A673 (cell line): ENCODE measurements at regions not wholly inside any gene's neighbourhood (a gene's known extent, or its start where the extent isn't known, plus 50 kb on each side); places are given as distances from the start of the nearest gene placed in this dataset.

Experiments used
- EZH2 ChIP-seq: fragments of 200-600 bp; sonication (generic); IDR thresholded peaks from 2 replicates; pipeline ENCODE4 v1.6.1; 2017; ENCODE audit warnings: borderline replicate concordance, low read depth, mild to moderate bottlenecking, mixed read lengths, antibody characterized with exemption, low read length; ENCODE audit not compliant: poor library complexity, severe bottlenecking
- TF ChIP-seq, protein P1 (sequence below): fragments of 300-800, 200-600 bp; sonication (generic); conservative IDR thresholded peaks from 2 replicates; pipeline ENCODE4 v1.5.1; 2017; ENCODE audit warnings: low read depth, mild to moderate bottlenecking, antibody characterized with exemption, low read length, moderate library complexity, mixed read lengths

DNA sequence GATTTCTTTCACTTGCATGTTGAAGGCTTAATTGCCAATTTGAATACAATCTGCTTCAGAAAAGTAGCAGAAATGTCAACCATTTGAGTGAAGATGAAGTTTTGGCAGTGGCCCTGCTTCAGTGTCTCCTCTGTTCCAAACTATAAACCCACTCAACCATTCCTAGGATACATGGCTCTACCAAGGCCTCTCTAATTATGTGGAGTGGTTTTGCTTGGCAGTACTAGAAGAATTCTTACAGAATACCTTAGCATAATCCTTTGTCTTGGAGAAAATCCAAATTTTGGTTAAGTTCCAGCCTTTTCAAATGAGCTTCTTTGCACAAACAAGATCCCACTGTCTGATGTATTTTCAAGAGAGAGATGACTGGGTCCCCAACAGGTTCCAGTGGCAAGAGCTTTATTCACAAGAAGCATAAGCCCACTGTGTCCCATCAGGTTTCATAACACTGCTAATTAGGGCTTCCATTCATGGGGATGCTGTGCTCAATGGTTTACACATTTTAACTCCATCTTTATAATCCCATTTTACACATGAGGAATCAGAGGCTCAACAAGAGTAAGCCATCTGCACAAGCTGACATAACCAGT lies 234.5 kb downstream of the IPO8 start:
- TF ChIP-seq, protein P1, sequence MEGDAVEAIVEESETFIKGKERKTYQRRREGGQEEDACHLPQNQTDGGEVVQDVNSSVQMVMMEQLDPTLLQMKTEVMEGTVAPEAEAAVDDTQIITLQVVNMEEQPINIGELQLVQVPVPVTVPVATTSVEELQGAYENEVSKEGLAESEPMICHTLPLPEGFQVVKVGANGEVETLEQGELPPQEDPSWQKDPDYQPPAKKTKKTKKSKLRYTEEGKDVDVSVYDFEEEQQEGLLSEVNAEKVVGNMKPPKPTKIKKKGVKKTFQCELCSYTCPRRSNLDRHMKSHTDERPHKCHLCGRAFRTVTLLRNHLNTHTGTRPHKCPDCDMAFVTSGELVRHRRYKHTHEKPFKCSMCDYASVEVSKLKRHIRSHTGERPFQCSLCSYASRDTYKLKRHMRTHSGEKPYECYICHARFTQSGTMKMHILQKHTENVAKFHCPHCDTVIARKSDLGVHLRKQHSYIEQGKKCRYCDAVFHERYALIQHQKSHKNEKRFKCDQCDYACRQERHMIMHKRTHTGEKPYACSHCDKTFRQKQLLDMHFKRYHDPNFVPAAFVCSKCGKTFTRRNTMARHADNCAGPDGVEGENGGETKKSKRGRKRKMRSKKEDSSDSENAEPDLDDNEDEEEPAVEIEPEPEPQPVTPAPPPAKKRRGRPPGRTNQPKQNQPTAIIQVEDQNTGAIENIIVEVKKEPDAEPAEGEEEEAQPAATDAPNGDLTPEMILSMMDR, result no peak
- no peak for TF ChIP-seq EZH2
